T-helper 1 cell treated with Interleukin-12 subunit alpha and Interleukin-12 subunit beta and Interleukin-4 antibody, amounts not matched to agents 30 μg/mL and 1 μg/mL, for 36 hours (primary cell): ENCODE measurements at regions not wholly inside any gene's neighbourhood (a gene's known extent, or its start where the extent isn't known, plus 50 kb on each side); places are given as distances from the start of the nearest gene placed in this dataset.

Experiments
- H3K27ac Mint-ChIP-seq: one replicate; pipeline ENCODE4 v1.8.0; 2021; ENCODE audit warnings: mild to moderate bottlenecking, mixed read lengths
- H3K27me3 Mint-ChIP-seq: one replicate; pipeline ENCODE4 v1.8.0; 2021; ENCODE audit warnings: low read depth, mixed read lengths
- H3K36me3 Mint-ChIP-seq: one replicate; pipeline ENCODE4 v1.8.0; 2021; ENCODE audit warnings: low read depth, mixed read lengths
- H3K4me1 Mint-ChIP-seq: one replicate; pipeline ENCODE4 v1.8.0; 2021; ENCODE audit warnings: low read depth, mixed read lengths
- H3K4me3 Mint-ChIP-seq: one replicate; pipeline ENCODE4 v1.8.0; 2021; ENCODE audit warnings: mild to moderate bottlenecking, moderate library complexity, mixed read lengths
- H3K9me3 Mint-ChIP-seq: one replicate; pipeline ENCODE4 v1.8.0; 2021; ENCODE audit warnings: mixed read lengths

- H3K27me3 Mint-ChIP-seq: no peaks in the 10 kb centered on the region
- no peaks in the 10 kb centered on the region for H3K36me3 Mint-ChIP-seq
- H3K4me1 Mint-ChIP-seq: no peaks in the 10 kb centered on the region
- no peaks in the 10 kb centered on the region for H3K9me3 Mint-ChIP-seq
- no peak overlapping the region for H3K27ac Mint-ChIP-seq
- H3K4me3 Mint-ChIP-seq: no peak overlapping the region
Observed at GRCh38 chr2:56613254-56613653, 429.5 kb downstream of the CCDC85A start.

GRCh38 chr2:56613920-56614319 is 430.1 kb downstream of the CCDC85A start:
- H3K27ac Mint-ChIP-seq: no peak overlapping the region
- H3K4me3 Mint-ChIP-seq: no peak overlapping the region

GRCh38 chr2:56615760-56616159 is 432.0 kb downstream of the CCDC85A start:
- Mint-ChIP-seq H3K27me3 (no peaks in the 10 kb centered on the region), H3K27ac (no peak overlapping the region), H3K9me3 (no peaks in the 10 kb centered on the region), H3K36me3 (no peaks in the 10 kb centered on the region), H3K4me3 (no peak overlapping the region), H3K4me1 (no peaks in the 10 kb centered on the region)

More at GRCh38 chr2:56613920-56614319, 430.1 kb downstream of the CCDC85A start:
- Mint-ChIP-seq H3K36me3 (no peaks in the 10 kb centered on the region), H3K9me3 (no peaks in the 10 kb centered on the region), H3K27me3 (no peaks in the 10 kb centered on the region), H3K4me1 (no peaks in the 10 kb centered on the region)

- Mint-ChIP-seq H3K9me3 (peaks cover 7% of the 10 kb centered on the region), H3K27ac (no peak overlapping the region), H3K27me3 (no peaks in the 10 kb centered on the region), H3K4me3 (no peak overlapping the region), H3K36me3 (no peaks in the 10 kb centered on the region), H3K4me1 (no peaks in the 10 kb centered on the region)
Observed at GRCh38 chr2:56624181-56624580, 440.4 kb downstream of the CCDC85A start.

GRCh38 chr2:56626927-56627326 is 443.1 kb downstream of the CCDC85A start:
- Mint-ChIP-seq H3K27me3 (no peaks in the 10 kb centered on the region), H3K4me1 (no peaks in the 10 kb centered on the region), H3K9me3 (peaks cover 11% of the 10 kb centered on the region), H3K36me3 (no peaks in the 10 kb centered on the region), H3K27ac (no peak overlapping the region), H3K4me3 (no peak overlapping the region)

GRCh38 chr2:56630286-56630685 is 446.5 kb downstream of the CCDC85A start:
- H3K4me1 Mint-ChIP-seq: no peaks in the 10 kb centered on the region
- no peaks in the 10 kb centered on the region for H3K27me3 Mint-ChIP-seq
- no peak overlapping the region for H3K27ac Mint-ChIP-seq
- no peak overlapping the region for H3K4me3 Mint-ChIP-seq
- H3K9me3 Mint-ChIP-seq: peaks cover 19% of the 10 kb centered on the region
- H3K36me3 Mint-ChIP-seq: no peaks in the 10 kb centered on the region

GRCh38 chr2:56647997-56648396 is 464.2 kb downstream of the CCDC85A start:
- H3K4me3 Mint-ChIP-seq: no peak overlapping the region
- peaks cover 6% of the 10 kb centered on the region for H3K9me3 Mint-ChIP-seq
- H3K4me1 Mint-ChIP-seq: no peaks in the 10 kb centered on the region
- no peaks in the 10 kb centered on the region for H3K27me3 Mint-ChIP-seq
- H3K36me3 Mint-ChIP-seq: no peaks in the 10 kb centered on the region
- H3K27ac Mint-ChIP-seq: no peak overlapping the region

- no peaks in the 10 kb centered on the region for H3K9me3 Mint-ChIP-seq
- no peaks in the 10 kb centered on the region for H3K27me3 Mint-ChIP-seq
- no peaks in the 10 kb centered on the region for H3K36me3 Mint-ChIP-seq
- no peaks in the 10 kb centered on the region for H3K4me1 Mint-ChIP-seq
- H3K4me3 Mint-ChIP-seq: no peak overlapping the region
- H3K27ac Mint-ChIP-seq: no peak overlapping the region
Observed at GRCh38 chr2:56648802-56649201, 465.0 kb downstream of the CCDC85A start.

- Mint-ChIP-seq H3K27ac (no peak overlapping the region), H3K4me3 (no peak overlapping the region), H3K27me3 (no peaks in the 10 kb centered on the region), H3K9me3 (peaks cover 9% of the 10 kb centered on the region), H3K36me3 (no peaks in the 10 kb centered on the region), H3K4me1 (no peaks in the 10 kb centered on the region)
Observed at GRCh38 chr2:56654936-56655335, 471.1 kb downstream of the CCDC85A start.

- Mint-ChIP-seq H3K4me1 (no peaks in the 10 kb centered on the region), H3K9me3 (peaks cover 9% of the 10 kb centered on the region), H3K36me3 (no peaks in the 10 kb centered on the region), H3K27ac (no peak overlapping the region), H3K4me3 (no peak overlapping the region), H3K27me3 (no peaks in the 10 kb centered on the region)
Observed at GRCh38 chr2:56656826-56657225, 473.0 kb downstream of the CCDC85A start.

GRCh38 chr2:56666777-56667176 is 483.0 kb downstream of the CCDC85A start:
- Mint-ChIP-seq H3K27ac (no peak overlapping the region), H3K9me3 (peaks cover 12% of the 10 kb centered on the region)

GRCh38 chr2:56671973-56672569 is 488.3 kb downstream of the CCDC85A start:
- Mint-ChIP-seq H3K27me3 (no peaks in the 10 kb centered on the region), H3K9me3 (peaks cover 11% of the 10 kb centered on the region), H3K4me1 (no peaks in the 10 kb centered on the region), H3K4me3 (no peak overlapping the region), H3K36me3 (no peaks in the 10 kb centered on the region), H3K27ac (no peak overlapping the region)

More at GRCh38 chr2:56666777-56667176, 483.0 kb downstream of the CCDC85A start:
- no peaks in the 10 kb centered on the region for H3K27me3 Mint-ChIP-seq
- H3K4me3 Mint-ChIP-seq: no peak overlapping the region
- no peaks in the 10 kb centered on the region for H3K36me3 Mint-ChIP-seq
- H3K4me1 Mint-ChIP-seq: no peaks in the 10 kb centered on the region

GRCh38 chr2:56674084-56674483 is 490.3 kb downstream of the CCDC85A start:
- Mint-ChIP-seq H3K27me3 (no peaks in the 10 kb centered on the region), H3K9me3 (peaks cover 15% of the 10 kb centered on the region), H3K4me1 (no peaks in the 10 kb centered on the region), H3K36me3 (no peaks in the 10 kb centered on the region), H3K4me3 (no peak overlapping the region), H3K27ac (no peak overlapping the region)

GRCh38 chr2:56676966-56677365 is 493.2 kb downstream of the CCDC85A start:
- Mint-ChIP-seq H3K36me3 (no peaks in the 10 kb centered on the region), H3K4me3 (no peak overlapping the region), H3K4me1 (no peaks in the 10 kb centered on the region), H3K9me3 (peaks cover 5% of the 10 kb centered on the region), H3K27me3 (no peaks in the 10 kb centered on the region), H3K27ac (no peak overlapping the region)

- H3K4me1 Mint-ChIP-seq: no peaks in the 10 kb centered on the region
- H3K36me3 Mint-ChIP-seq: no peaks in the 10 kb centered on the region
- peaks cover 7% of the 10 kb centered on the region for H3K9me3 Mint-ChIP-seq
- H3K4me3 Mint-ChIP-seq: no peak overlapping the region
- no peaks in the 10 kb centered on the region for H3K27me3 Mint-ChIP-seq
- no peak overlapping the region for H3K27ac Mint-ChIP-seq
Observed at GRCh38 chr2:56680971-56681631, 497.3 kb downstream of the CCDC85A start.
